ENCODE measurements at regions not wholly inside any gene's neighbourhood (a gene's known extent, or its start where the extent isn't known, plus 50 kb on each side); places are given as distances from the start of the nearest gene placed in this dataset.
"Not testable (repeated sequence)": the region's sequence is repeated elsewhere in the genome, so short reads cannot be mapped to it uniquely, and the experiment has no call there.

DNA sequence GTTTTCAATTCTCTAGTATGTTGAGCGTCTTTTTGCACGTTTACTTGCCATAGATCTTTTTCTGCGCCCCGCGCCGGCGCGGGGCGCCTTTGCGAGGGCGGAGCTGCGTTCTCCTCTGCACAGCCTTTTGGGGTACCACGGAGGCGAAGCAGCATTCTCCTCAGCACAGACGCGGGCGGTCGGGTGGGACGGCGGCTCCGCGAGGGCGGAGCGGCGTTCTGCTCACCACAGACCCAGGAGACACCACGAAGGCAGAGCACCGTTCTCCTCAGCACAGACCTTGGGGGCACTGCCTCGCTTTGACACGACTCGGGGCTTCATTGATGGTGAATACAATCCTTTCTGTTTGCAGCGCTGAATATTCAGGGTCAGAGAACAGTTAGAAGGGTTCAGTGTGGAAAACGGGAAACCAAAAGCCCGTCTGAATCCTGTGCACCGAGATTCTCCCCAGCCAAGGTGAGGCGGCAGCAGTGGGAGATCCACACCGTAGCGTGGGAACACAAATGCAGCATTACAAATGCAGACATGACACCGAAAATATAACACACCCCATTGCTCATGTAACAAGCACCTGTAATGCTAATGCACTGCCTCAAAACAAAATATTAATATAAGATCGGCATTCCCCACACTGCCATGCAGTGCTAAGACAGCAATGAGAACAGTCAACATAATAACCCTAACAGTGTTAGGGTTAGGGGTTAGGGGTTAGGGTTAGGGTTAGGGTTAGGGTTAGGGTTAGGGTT is 190.7 kb upstream of the VIPR2 start:
- H3K9me3 ChIP-seq, H3K36me3 ChIP-seq, H3K4me1 ChIP-seq, H3K27ac ChIP-seq, H4K20me1 ChIP-seq, H3K27me3 ChIP-seq, H3K9ac ChIP-seq, H3K4me2 ChIP-seq, H3K4me3 ChIP-seq: not testable (repeated sequence)

DNA sequence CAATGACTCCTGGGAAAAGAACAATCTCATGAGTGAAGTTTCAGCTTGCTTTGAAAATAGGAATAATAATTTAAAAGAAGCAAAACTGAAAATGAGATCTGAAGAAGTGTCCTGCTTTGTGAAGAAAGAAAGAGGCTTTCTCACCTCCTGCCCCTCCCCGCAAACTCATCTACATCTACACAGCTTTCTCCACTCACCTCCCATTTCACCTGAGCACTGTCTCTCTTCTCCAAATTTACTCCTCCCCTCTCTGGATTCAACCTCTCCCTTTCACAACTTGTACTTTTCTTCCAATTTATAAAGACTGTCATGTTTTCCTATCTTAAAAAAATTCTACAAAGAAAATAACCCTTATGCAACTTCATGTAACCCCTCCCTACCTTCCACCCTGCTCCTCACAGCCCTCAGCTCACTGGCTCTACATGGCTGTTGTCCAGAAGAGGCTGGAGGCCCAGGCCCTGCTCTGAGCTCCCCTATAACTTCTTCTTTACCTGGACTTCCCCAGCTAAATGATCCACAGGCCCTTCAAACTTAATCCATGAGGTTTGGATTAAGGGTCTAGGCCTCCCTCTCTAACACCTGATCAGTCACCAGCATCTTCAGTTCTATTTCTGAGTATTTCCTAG is 188.3 kb upstream of the VIPR2 start:
- H3K27ac ChIP-seq, H3K4me3 ChIP-seq, H3K27me3 ChIP-seq, H3K4me1 ChIP-seq, H3K36me3 ChIP-seq, H4K20me1 ChIP-seq, H3K9ac ChIP-seq, H3K4me2 ChIP-seq: not testable (repeated sequence)
- H3K9me3 ChIP-seq, result peaks cover 23% of the 10 kb centered on the region

DNA sequence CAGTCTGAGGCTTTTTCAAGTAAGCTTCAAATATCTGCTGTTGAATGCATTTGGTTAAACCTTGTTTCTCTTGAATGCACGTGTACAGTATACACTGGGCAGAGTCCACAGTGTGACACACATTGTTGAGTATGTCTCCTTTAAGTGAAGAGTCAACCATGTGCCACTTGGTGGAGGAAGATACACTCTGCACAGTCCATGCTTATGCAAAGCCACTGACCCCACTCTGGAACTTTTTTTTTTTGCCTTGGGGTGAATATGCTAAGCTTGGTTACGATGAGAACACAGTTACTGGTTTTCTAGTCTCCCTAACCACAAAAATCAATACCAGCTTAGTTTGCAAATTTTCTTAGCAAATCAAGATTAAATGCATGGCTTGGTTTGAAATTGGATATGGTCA is 186.8 kb upstream of the VIPR2 start:
- H4K20me1 ChIP-seq, result no peaks in the 10 kb centered on the region
- H3K36me3 ChIP-seq, result no peaks in the 10 kb centered on the region
- no peak for TF ChIP-seq Cebpa-rat (IDR thresholded peaks at IDR 0.05)
- H3K27ac ChIP-seq, result no peak overlapping the region
- H3K4me2 ChIP-seq, result no peak overlapping the region
- no peaks in the 10 kb centered on the region for H3K27me3 ChIP-seq
- H3K9ac ChIP-seq, result no peak overlapping the region
- H3K9me3 ChIP-seq, result peaks cover 38% of the 10 kb centered on the region
- H3K4me1 ChIP-seq, result no peaks in the 10 kb centered on the region
- no peak overlapping the region for H3K4me3 ChIP-seq

DNA sequence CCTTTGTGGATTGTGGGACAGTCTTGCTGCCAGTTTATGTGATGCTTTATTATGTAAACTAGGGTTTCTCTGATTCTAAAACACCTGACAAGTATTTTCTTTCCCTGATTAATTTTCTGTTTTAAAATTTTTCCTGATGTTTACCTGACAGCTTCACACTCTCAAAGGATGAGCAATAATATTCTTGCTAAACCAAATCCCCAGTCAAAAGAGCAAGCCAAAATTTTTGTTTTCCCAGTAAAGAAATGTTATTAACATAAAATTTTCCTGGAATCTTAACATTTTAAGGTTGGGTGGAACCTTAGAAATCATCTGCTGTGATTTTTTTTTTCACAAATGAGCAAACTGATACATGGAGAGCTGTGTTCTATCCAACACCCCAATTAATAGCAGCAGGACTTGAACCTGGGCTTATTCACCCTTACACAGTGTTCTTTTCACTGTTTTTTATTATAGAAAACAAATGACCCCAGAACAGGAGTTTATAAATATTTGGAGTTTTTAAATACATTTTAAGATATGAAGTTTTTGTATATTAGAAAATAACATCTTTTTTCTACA is 185.2 kb upstream of the VIPR2 start:
- Histone ChIP-seq H4K20me1 (no peaks in the 10 kb centered on the region), H3K36me3 (no peaks in the 10 kb centered on the region), H3K4me3 (no peak overlapping the region), H3K27ac (no peak overlapping the region), H3K27me3 (no peaks in the 10 kb centered on the region), H3K4me1 (no peaks in the 10 kb centered on the region), H3K9ac (no peak overlapping the region), H3K9me3 (peaks cover 34% of the 10 kb centered on the region), H3K4me2 (no peak overlapping the region)
- no peak for TF ChIP-seq Cebpa-rat (IDR thresholded peaks at IDR 0.05)

DNA sequence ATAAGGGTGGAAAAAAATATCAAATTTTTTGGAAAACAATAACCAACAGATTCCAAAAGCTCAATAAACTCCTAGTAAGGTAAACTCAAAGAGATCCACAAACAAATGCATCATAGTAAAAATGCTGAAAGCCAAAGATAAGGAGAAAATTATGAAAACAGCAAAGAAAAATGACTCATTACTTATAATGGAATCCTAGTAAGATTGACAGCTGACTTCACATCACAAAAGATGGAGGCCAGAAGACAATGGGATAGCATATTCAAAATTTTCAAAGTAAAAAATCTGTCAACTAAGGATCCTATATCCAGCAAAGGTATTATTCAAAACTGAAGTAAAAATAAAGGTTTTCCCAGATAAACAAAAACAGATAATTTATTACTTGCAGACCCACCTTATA is 183.4 kb upstream of the VIPR2 start:
- Histone ChIP-seq H3K4me3 (no peak overlapping the region), H3K4me2 (no peak overlapping the region), H3K9me3 (peaks cover 34% of the 10 kb centered on the region), H3K27ac (no peak overlapping the region), H4K20me1 (no peaks in the 10 kb centered on the region), H3K36me3 (no peaks in the 10 kb centered on the region), H3K9ac (no peak overlapping the region), H3K4me1 (no peaks in the 10 kb centered on the region), H3K27me3 (no peaks in the 10 kb centered on the region)
- no peak for TF ChIP-seq Cebpa-rat (IDR thresholded peaks at IDR 0.05)

DNA sequence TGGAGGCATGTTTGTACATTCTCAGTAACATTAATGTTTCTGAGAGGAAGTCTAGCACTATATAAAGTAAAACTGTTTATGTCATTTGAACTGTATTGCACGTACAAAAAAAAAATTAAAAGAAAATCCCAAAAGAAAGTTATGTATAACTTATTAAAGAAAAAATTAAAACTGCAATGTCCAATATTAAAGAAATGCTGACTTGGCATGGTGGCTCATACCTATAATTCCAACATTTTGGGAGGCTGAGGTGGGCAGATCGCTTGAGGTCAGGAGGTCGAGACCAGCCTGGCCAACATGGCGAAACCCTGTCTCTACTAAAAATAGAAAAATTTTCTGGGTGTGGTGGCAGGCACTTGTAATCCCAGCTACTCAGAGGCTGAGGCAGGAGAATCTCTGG is 178.7 kb upstream of the VIPR2 start:
- Histone ChIP-seq H3K4me1 (no peaks in the 10 kb centered on the region), H3K27ac (no peak overlapping the region), H3K36me3 (no peaks in the 10 kb centered on the region), H3K27me3 (no peaks in the 10 kb centered on the region), H3K4me3 (no peak overlapping the region), H3K9ac (no peak overlapping the region), H4K20me1 (no peaks in the 10 kb centered on the region), H3K9me3 (peaks cover 24% of the 10 kb centered on the region), H3K4me2 (no peak overlapping the region)
- TF ChIP-seq Cebpa-rat (IDR thresholded peaks at IDR 0.05), result no peak

DNA sequence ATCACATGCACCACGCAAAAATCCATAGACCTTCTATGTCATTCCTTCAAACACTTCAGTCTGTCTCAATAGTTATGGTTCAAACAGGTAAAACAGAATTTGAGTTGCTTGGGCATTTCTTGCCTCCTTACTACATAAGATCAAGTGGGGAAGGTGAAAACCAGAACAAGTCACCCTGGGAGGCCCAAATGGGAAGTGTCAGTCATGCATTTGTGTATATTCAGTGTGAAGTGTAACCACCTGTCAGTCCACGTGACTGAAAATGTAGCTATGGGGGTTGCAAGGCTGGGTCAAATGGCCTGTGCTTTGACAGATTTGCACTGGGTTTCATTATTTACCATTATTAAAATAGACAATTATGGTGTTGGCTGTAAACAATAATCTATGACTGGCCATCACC is 176.6 kb upstream of the VIPR2 start:
- Histone ChIP-seq H3K27me3 (no peaks in the 10 kb centered on the region), H3K36me3 (no peaks in the 10 kb centered on the region), H4K20me1 (no peaks in the 10 kb centered on the region), H3K4me3 (no peak overlapping the region), H3K9ac (no peak overlapping the region), H3K9me3 (peaks cover 13% of the 10 kb centered on the region), H3K4me2 (no peak overlapping the region), H3K27ac (no peak overlapping the region), H3K4me1 (no peaks in the 10 kb centered on the region)
- no peak for TF ChIP-seq Cebpa-rat (IDR thresholded peaks at IDR 0.05)

DNA sequence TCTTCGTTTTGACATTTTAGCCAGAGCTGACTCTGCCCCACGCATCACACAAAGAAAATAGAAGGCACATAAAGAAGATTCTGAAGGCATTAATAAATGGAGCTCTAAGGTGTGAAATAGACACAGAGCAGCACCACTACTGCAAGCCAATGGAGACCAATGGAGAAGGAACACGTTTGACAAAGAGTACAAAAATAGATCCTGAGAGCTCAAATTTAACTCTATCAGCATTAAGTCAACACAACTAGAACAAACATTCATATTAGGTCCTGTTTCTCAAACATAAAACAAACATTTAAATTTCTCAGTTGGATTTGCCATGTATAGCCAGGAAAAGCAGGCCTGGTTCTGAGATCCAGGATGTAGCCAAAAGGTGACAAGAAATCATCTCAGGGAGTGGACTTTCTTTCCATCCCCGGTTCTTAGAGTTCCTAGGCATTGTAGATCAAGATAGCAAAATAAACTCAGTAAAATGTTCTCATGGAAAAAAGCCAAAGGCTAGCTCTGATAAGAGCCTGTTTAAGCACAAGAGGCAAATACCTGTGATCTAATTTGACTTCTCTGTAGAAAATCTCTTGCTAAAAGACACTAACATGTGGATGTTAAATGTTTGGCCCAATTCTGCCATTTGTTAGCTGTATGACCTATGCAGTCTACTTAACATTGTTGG is 174.2 kb upstream of the VIPR2 start:
- Histone ChIP-seq H3K4me2 (no peak overlapping the region), H4K20me1 (no peaks in the 10 kb centered on the region), H3K9me3 (peaks cover 17% of the 10 kb centered on the region), H3K27ac (no peak overlapping the region), H3K4me1 (no peaks in the 10 kb centered on the region), H3K4me3 (no peak overlapping the region), H3K27me3 (no peaks in the 10 kb centered on the region), H3K9ac (no peak overlapping the region), H3K36me3 (no peaks in the 10 kb centered on the region)
- TF ChIP-seq Cebpa-rat (IDR thresholded peaks at IDR 0.05), result no peak

DNA sequence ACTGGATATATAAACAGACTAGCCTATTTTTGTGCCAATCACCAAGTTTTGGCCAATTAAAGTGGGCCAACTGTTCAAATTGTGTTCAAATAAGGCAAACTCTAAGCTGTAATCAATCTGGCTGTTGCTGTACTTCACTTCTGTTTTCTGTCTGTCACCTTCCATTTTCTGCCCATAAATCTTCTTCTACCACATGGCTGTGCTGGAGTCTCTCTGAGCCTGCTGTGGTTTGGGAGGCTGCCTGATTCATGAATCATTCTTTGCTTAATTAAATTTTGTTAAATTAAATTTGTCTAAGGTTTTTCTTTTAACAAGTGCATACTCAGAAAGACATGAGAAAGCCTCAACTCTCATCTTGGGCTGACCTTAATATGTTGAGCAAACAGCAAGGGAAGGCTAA is 172.6 kb upstream of the VIPR2 start:
- Histone ChIP-seq H3K4me2 (no peak overlapping the region), H3K36me3 (no peaks in the 10 kb centered on the region), H3K9ac (no peak overlapping the region), H3K4me3 (no peak overlapping the region), H4K20me1 (no peaks in the 10 kb centered on the region), H3K27me3 (no peaks in the 10 kb centered on the region), H3K27ac (no peak overlapping the region), H3K4me1 (no peaks in the 10 kb centered on the region), H3K9me3 (peaks cover 17% of the 10 kb centered on the region)
- no peak for TF ChIP-seq Cebpa-rat (IDR thresholded peaks at IDR 0.05)

DNA sequence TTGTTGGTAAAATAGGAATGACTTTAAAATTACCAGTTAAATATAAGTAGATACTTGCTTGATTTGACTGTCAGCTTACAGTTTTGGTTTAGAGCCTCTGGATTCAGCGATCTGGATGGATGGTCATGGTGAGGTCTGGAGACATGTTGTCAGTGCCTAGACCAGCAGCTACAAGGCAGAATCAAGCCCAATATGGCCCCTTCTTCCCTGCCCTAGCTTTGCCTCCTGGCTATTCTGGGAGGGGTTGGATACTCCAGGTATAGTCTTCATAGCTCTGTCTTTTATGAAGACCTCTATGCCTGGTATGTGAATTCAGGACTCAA is 166.5 kb upstream of the VIPR2 start:
- no peak overlapping the region for H3K27ac ChIP-seq
- no peak overlapping the region for H3K9ac ChIP-seq
- H4K20me1 ChIP-seq, result no peaks in the 10 kb centered on the region
- peaks cover 13% of the 10 kb centered on the region for H3K9me3 ChIP-seq
- no peak overlapping the region for H3K4me2 ChIP-seq
- H3K36me3 ChIP-seq, result no peaks in the 10 kb centered on the region
- no peaks in the 10 kb centered on the region for H3K27me3 ChIP-seq
- no peak for TF ChIP-seq Cebpa-rat (IDR thresholded peaks at IDR 0.05)
- H3K4me1 ChIP-seq, result no peaks in the 10 kb centered on the region
- no peak overlapping the region for H3K4me3 ChIP-seq
